Neural progenitor cell (in vitro differentiated cells): ENCODE measurements at regions not wholly inside any gene's neighbourhood (a gene's known extent, or its start where the extent isn't known, plus 50 kb on each side); places are given as distances from the start of the nearest gene placed in this dataset.

Experiments
- DNase-seq: peaks from one replicate; pipeline ENCODE4 v3.0.0-alpha.2; 2016; ENCODE audit warnings: low spot score
- H2AFZ ChIP-seq: fragments of 200-600 bp; sonication (generic); replicated peaks from 2 replicates; pipeline ENCODE4 v1.6.1; 2016; ENCODE audit warnings: antibody characterized with exemption
- H3F3A ChIP-seq: fragments of 200-600 bp; sonication (generic); 2 replicates; pipeline ENCODE4 v1.6.1; 2016; ENCODE audit warnings: antibody characterized with exemption, low read depth
- H3K27ac ChIP-seq: fragments of 200-600 bp; sonication (generic); 2 replicates; pipeline ENCODE4 v1.5.1; 2016; ENCODE audit warnings: mild to moderate bottlenecking
- H3K27me3 ChIP-seq: fragments of 200-600 bp; sonication (generic); 2 replicates; pipeline ENCODE4 v1.6.1; 2016; ENCODE audit warnings: mild to moderate bottlenecking, moderate library complexity
- H3K36me3 ChIP-seq: fragments of 200-600 bp; sonication (generic); 2 replicates; pipeline ENCODE4 v1.5.1; 2016
- H3K4me1 ChIP-seq: fragments of 200-600 bp; sonication (generic); 2 replicates; pipeline ENCODE4 v1.6.1; 2016; ENCODE audit warnings: mixed run types
- H3K4me2 ChIP-seq: fragments of 200-600 bp; sonication (generic); 2 replicates; pipeline ENCODE4 v1.6.1; 2016
- H3K4me3 ChIP-seq: fragments of 200-600 bp; sonication (generic); 2 replicates; pipeline ENCODE4 v1.5.1; 2016
- H3K79me2 ChIP-seq: fragments of 200-600 bp; sonication (generic); 2 replicates; pipeline ENCODE4 v1.6.1; 2016; ENCODE audit warnings: low read depth
- H3K9ac ChIP-seq: fragments of 200-600 bp; sonication (generic); 2 replicates; pipeline ENCODE4 v1.6.1; 2016
- H3K9me3 ChIP-seq: fragments of 200-600 bp; sonication (generic); 2 replicates; pipeline ENCODE4 v1.5.1; 2016; ENCODE audit warnings: low read depth
- H4K20me1 ChIP-seq: fragments of 200-600 bp; sonication (generic); 2 replicates; pipeline ENCODE4 v1.6.1; 2016; ENCODE audit warnings: low read depth
- H3K27ac Mint-ChIP-seq: 3 replicates; pipeline ENCODE4 v1.8.0; 2021; ENCODE audit warnings: mixed read lengths
- H3K27me3 Mint-ChIP-seq: 2 replicates; pipeline ENCODE4 v1.8.0; 2022; ENCODE audit warnings: low read depth, mild to moderate bottlenecking, inconsistent platforms, moderate library complexity, mixed read lengths; ENCODE audit not compliant: insufficient read depth
- H3K36me3 Mint-ChIP-seq: 3 replicates; pipeline ENCODE4 v1.8.0; 2021; ENCODE audit warnings: mixed read lengths
- H3K4me1 Mint-ChIP-seq: 3 replicates; pipeline ENCODE4 v1.8.0; 2021; ENCODE audit warnings: mixed read lengths
- H3K4me3 Mint-ChIP-seq: 3 replicates; pipeline ENCODE4 v1.8.0; 2021; ENCODE audit warnings: mild to moderate bottlenecking, moderate library complexity, mixed read lengths
- H3K9me3 Mint-ChIP-seq: 3 replicates; pipeline ENCODE4 v1.8.0; 2020; ENCODE audit warnings: mixed read lengths
- CTCF ChIP-seq: fragments of 200-600 bp; sonication (generic); IDR thresholded peaks from 2 replicates; pipeline ENCODE4 v1.5.1; 2017; ENCODE audit warnings: antibody characterized with exemption, mild to moderate bottlenecking
- EZH2 ChIP-seq: fragments of 200-600 bp; sonication (generic); IDR thresholded peaks from 2 replicates; pipeline ENCODE4 v1.6.1; 2017; ENCODE audit warnings: antibody characterized with exemption, mild to moderate bottlenecking, moderate library complexity
- EZH2phosphoT487 ChIP-seq: fragments of 200-600 bp; sonication (generic); IDR thresholded peaks from 2 replicates; pipeline ENCODE4 v1.6.1; 2017; ENCODE audit warnings: antibody characterized with exemption

- TF ChIP-seq EZH2 (no peak), EZH2phosphoT487 (no peak), CTCF (no peak)
- H3K9me3 ChIP-seq: no peaks in the 10 kb centered on the region
- Mint-ChIP-seq H3K27ac (no peak overlapping the region), H3K27me3 (peaks cover 9% of the 10 kb centered on the region), H3K36me3 (no peaks in the 10 kb centered on the region), H3K9me3 (no peaks in the 10 kb centered on the region), H3K4me3 (peak overlapping the region; percentile 9), H3K4me1 (peaks cover 17% of the 10 kb centered on the region)
- H3K4me2 ChIP-seq: no peak overlapping the region
- H3K27me3 ChIP-seq: no peaks in the 10 kb centered on the region
- DNase-seq: no peak
- H4K20me1 ChIP-seq: peaks cover 4% of the 10 kb centered on the region
- no peak overlapping the region for H3K4me3 ChIP-seq
- H3K9ac ChIP-seq: no peak overlapping the region
- no peaks in the 10 kb centered on the region for H3K36me3 ChIP-seq
- no peaks in the 10 kb centered on the region for H3K79me2 ChIP-seq
- H3F3A ChIP-seq: peaks cover 3% of the 10 kb centered on the region
- H3K4me1 ChIP-seq: peaks cover 10% of the 10 kb centered on the region
- no peak overlapping the region for H3K27ac ChIP-seq
- no peak overlapping the region for H2AFZ ChIP-seq
Measured at GRCh38 chr16:85429776-85430522, 183.2 kb upstream of the GSE1 start.

DNA sequence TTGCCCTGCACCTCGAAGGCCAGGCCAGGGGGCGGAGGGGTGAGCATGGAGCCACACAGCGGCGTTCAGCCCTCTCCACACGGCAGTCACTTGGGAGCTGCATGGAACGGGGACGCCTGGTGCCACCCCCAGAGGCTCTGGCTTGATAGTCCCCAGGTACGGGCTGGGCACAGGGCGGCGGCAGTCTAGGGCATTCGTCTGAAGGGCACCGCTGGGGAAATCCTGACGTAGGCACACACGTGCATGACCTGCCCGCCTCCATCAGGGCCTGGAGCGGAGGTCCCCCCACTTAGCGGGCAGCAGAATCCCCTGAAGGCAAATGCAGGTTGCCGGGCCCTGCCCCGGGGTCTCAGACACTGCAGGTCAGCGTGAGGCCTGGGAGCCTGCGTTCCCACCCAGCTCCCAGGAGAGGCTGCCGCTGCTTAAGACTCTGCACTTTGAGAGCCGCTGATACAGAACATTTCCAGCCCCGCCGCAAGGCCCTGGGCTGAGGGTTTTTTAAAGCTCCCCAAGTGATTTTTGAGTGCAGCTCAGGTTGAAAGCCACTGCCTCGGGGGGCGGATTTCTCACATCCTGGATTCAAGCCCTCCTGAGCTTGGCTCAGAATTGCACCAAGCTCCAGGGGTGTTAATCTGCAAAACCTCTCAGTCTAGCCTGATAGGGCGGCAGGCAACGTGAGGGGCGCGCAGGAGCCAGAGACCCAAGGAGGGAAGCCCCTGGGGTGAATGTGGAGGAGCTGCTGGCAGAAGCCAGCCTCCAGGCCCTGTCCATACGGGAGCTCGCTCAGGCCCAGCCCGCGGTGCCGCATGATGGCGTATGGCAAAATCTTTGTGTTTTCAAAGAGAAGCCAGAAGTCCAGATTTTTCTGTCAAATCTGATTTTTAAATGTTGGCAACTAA is 182.3 kb upstream of the GSE1 start:
- Mint-ChIP-seq H3K36me3 (no peaks in the 10 kb centered on the region), H3K9me3 (no peaks in the 10 kb centered on the region), H3K27ac (no peak overlapping the region), H3K4me3 (no peak overlapping the region), H3K27me3 (peaks cover 9% of the 10 kb centered on the region), H3K4me1 (peaks cover 18% of the 10 kb centered on the region)
- Histone ChIP-seq H2AFZ (no peak overlapping the region), H4K20me1 (peaks cover 7% of the 10 kb centered on the region), H3K4me2 (no peak overlapping the region), H3F3A (peaks cover 6% of the 10 kb centered on the region), H3K36me3 (no peaks in the 10 kb centered on the region), H3K4me3 (no peak overlapping the region), H3K9ac (no peak overlapping the region), H3K4me1 (peaks cover 15% of the 10 kb centered on the region), H3K27me3 (no peaks in the 10 kb centered on the region), H3K79me2 (no peaks in the 10 kb centered on the region), H3K27ac (no peak overlapping the region), H3K9me3 (no peaks in the 10 kb centered on the region)
- DNase-seq: no peak
- TF ChIP-seq CTCF (no peak), EZH2phosphoT487 (no peak), EZH2 (no peak)

DNA sequence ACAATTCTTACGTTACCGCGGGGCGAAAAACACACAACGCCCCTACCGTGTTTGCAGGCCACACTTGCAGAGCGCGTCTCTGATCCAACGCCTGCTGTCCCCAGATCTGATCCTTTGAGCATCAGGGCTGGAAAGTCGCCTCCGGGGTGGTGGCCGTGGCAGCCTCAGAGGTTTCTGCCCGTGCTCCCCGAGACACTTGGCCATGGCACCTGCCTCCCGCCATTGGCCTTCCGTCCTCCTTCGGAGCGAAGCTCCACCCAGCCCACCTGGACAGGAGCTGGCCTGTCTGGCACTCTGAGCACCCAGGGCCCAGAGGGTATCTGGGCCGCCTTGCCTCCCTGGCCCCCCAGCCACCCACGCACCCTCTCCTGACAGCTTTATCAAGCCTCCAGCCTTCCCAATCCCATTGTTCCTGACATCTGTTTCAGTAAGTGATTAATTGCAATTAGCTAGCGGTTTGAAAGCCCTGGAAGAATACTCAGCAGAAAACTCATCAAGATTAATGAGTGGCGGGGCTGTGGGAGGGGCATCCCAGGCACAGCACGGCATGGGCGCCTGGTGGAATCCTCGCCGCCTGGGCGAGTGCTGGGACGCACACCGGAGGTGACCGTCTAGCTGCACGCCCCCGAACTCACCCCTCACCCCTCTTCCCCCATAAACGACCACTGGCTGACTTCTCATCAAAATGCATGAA is 181.5 kb upstream of the GSE1 start:
- Histone ChIP-seq H2AFZ (no peak overlapping the region), H3K4me1 (peaks cover 23% of the 10 kb centered on the region), H3K79me2 (no peaks in the 10 kb centered on the region), H3K9me3 (no peaks in the 10 kb centered on the region), H3K36me3 (no peaks in the 10 kb centered on the region), H3K9ac (no peak overlapping the region), H3F3A (peaks cover 14% of the 10 kb centered on the region), H3K4me3 (no peak overlapping the region), H3K27me3 (no peaks in the 10 kb centered on the region), H3K4me2 (no peak overlapping the region), H3K27ac (no peak overlapping the region), H4K20me1 (peaks cover 12% of the 10 kb centered on the region)
- TF ChIP-seq EZH2phosphoT487: no peak
- no peaks in the 10 kb centered on the region for H3K9me3 Mint-ChIP-seq
- peaks cover 25% of the 10 kb centered on the region for H3K4me1 Mint-ChIP-seq
- H3K27ac Mint-ChIP-seq: no peak overlapping the region
- H3K27me3 Mint-ChIP-seq: peaks cover 10% of the 10 kb centered on the region
- DNase-seq: no peak
- H3K36me3 Mint-ChIP-seq: no peaks in the 10 kb centered on the region
- no peak overlapping the region for H3K4me3 Mint-ChIP-seq
